Fibroblast of peridontal ligament (primary cell): ENCODE measurements at regions not wholly inside any gene's neighbourhood (a gene's known extent, or its start where the extent isn't known, plus 50 kb on each side); places are given as distances from the start of the nearest gene placed in this dataset.

Experiments
- DNase-seq: peaks from one replicate; pipeline ENCODE4 v3.0.0-alpha.2; 2010; ENCODE audit errors: extremely low read depth

- no peak for DNase-seq
Observed at GRCh38 chr13:30359991-30360390, 52.6 kb upstream of the KATNAL1 start.

DNA sequence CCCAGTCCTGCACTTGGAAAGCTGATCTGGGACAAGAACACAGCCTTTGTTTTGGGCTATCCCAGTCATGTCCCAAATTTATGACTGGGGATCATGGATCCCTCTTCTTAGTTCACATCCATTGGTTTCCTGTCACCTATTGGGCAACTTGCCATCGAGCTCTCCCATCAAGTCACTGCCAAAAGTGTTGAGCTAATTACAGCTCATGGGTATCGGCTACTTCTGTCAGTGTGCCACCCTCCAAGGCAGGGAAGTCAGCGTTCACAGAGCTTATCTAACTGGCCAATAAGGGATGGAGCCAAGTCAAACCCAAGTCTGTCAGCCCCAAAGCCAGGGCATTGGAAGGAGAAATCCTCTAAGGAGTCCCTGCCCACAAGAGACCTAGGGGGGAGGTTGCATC lies 53.2 kb upstream of the KATNAL1 start:
- DNase-seq, result no peak

GRCh38 chr13:30362005-30362788 lies 54.8 kb upstream of the KATNAL1 start:
- no peak for DNase-seq

DNA sequence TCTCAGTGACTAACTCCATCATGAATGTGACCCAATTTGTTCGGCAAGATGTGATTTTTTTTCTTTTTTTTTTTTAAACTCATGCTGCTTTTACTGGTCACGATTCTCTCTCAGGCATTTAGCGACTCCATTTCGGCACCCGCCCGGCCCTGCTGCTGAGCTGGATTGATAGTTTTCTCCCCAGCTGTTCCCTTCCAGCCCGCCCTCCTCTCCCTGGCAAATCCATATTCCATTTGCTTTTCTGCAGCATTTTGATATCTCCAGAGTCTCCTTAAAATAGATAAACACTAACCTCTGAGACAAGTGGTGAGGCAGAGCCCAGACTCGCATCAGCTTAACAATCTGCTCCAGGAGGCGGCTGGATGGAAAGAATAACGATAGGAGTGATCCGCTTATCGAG lies 55.5 kb upstream of the KATNAL1 start:
- no peak for DNase-seq

GRCh38 chr13:30363725-30364124 lies 56.4 kb upstream of the KATNAL1 start:
- DNase-seq, result no peak

GRCh38 chr13:30364133-30364532 lies 56.8 kb upstream of the KATNAL1 start:
- no peak for DNase-seq

- DNase-seq, result peak; percentile 10
Observed at GRCh38 chr13:30364876-30365275, 57.4 kb upstream of the UBE2L5 start.

DNA sequence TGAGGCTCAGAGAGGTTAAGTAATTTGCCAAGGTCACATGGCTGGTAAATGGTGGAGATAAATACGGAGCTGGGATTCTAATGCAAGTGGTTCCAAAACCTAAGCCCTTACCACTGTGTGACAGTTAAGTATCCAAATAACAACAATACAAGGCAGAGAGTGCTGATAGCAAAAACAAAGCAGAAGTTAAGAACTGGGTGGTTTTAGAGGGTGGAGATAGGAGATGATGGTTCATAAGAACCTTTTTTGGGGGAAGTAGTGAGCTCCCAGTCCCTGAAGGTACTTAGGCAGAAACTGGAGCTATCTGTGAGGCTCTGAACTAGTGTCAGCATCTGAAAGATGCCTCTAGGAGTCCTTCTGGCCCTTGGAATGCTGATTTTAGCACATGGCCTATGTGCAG lies 56.2 kb upstream of the UBE2L5 start:
- no peak for DNase-seq

DNA sequence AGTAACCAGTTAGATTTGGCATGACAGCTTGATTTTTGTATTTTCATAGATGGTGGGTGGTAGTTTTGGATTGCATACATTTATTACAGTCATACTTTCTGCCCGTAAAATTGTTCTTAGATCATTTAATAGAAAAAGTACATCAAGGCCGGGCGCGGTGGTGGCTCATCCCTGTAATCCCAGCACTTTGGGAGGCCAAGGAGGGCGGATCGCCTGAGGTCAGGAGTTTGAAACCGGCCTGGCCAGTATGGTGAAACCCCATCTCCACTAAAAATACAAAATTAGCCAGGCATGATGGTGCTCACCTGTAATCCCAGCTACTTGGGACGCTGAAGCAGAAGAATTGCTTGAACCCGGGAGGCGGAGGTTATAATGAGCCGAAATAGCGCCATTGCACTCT lies 55.0 kb upstream of the UBE2L5 start:
- DNase-seq, result no peak

DNA sequence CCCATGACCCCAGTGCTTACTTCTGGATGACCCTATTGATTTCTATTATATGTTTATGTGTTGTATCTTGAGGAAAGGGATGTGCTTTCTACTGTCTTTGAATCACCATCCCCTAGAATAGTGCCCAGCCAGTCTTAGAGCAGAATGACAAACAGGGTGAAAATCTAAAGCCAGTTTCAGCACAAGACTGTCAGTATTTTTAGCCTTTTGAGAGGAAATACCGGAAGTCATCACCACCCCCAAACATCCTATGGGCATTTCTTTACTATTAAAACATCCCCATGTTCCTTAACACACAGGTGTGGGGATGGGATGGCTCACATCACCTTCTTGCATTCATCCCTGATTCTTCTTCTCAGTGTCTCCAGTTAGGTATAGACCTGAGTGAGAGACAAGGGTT lies 52.1 kb upstream of the UBE2L5 start:
- no peak for DNase-seq

DNA sequence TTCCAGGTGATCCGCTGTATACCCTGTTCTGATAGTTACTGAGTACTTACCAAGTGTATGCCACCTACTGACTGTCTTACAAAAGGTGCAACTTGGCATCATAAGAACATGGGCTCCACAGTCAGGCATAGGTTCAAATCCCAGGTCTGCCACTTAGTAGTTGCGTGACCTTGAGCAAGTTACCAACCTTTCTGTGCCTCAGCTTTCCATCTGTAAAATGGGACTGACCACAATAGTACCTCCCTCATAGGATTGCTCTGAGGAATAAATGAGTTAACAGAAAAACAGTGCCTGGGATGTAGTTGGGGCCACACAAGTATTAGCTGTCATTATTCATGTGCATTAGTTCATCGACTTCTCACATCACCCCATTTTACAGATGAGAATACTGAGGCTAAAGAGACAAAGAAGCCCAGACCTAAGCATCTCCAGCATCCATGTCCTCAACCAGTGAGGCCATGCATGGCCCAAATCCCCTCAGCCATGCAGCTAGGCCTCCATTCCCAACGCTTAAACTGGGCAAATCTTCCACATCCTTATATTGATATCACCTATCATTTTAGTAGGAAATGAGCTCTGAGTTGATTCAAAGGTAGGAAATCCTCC lies 51.3 kb upstream of the UBE2L5 start:
- DNase-seq, result no peak

- DNase-seq, result no peak
Observed at GRCh38 chr13:30371649-30372265, 50.5 kb upstream of the UBE2L5 start.
